ENCODE measurements at regions not wholly inside any gene's neighbourhood (a gene's known extent, or its start where the extent isn't known, plus 50 kb on each side); places are given as distances from the start of the nearest gene placed in this dataset.

- TF ChIP-seq POLR2A (IDR thresholded peaks at IDR 0.05), result no peak
- no peak for TF ChIP-seq CTCF (IDR thresholded peaks at IDR 0.05)
These were observed 251.9 kb upstream of the CHAC2 start for GRCh38 chr2:53515435-53516332.

All from Peyer's patch (tissue), 4 donors.